ENCODE measurements at regions not wholly inside any gene's neighbourhood (a gene's known extent, or its start where the extent isn't known, plus 50 kb on each side); places are given as distances from the start of the nearest gene placed in this dataset.
"Not testable (repeated sequence)": the region's sequence is repeated elsewhere in the genome, so short reads cannot be mapped to it uniquely, and the experiment has no call there.

- no peak for DNase-seq
Observed at GRCh38 chr20:50433001-50433761, 77.0 kb upstream of the PTPN1 start.

DNA sequence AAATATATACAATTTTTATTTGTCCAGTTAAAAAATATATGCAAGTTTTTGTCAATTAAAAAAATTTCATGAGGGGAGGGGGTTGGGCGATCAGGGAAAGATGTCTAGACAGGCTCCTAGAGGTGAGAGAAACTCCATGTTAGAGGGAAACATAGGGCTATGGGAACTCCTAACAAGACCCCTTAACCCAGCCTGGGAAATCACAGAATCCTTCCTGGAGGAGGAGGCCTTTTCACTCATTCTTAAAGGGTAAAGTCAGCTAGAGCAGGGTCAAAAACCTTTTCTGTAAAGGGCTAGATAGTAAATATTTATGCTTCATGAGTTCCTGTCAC lies 75.9 kb upstream of the PTPN1 start:
- no peak for DNase-seq

GRCh38 chr20:50434653-50435396 lies 75.4 kb upstream of the PTPN1 start:
- DNase-seq: no peak

GRCh38 chr20:50435397-50436051 lies 74.7 kb upstream of the PTPN1 start:
- DNase-seq: no peak

GRCh38 chr20:50436052-50436656 lies 74.0 kb upstream of the PTPN1 start:
- no peak for DNase-seq

GRCh38 chr20:50436696-50437095 lies 73.5 kb upstream of the PTPN1 start:
- DNase-seq: no peak

DNA sequence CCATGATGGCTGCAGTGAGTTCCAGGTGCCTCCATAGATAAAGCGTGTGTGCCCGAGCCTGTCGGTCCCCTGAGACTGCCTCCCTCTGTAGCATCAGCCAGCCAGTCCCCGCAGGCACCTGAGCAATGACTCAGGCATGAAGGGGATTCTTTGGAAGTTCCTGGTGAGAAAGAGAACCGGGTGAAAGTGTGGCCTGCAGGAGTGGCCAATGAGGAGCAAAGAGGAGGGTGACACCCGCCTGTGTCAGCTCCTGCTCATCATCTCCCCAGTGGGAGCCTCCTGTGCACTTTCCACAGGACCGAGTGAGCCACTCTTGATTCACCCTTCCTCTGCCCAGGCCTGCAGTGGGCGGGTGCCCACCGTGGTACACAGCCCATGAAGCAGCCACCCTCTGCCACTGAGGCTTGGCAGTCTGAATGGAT lies 71.2 kb upstream of the PTPN1 start:
- no peak for DNase-seq

- no peak for DNase-seq
Observed at GRCh38 chr20:50439539-50440453, 70.4 kb upstream of the PTPN1 start.

DNA sequence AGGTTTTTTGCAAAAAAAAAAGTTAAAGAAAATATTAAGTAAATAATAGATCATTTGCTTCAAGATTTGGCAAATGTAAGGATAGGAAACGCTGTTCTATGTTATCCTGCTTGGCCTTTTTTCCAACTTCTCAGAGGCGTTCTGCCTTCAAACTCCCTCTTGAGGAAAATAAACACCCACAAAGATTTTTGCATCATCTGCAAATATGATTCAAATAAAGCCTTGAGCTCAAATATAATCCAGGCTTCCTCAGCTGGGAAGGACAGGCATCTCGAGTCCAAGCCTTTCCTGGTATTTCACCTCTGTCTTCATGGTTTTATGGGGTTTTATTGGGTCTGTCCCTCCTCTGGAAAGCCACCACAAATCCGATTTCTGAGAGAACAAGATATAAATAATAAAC lies 67.7 kb upstream of the PTPN1 start:
- no peak for DNase-seq

DNA sequence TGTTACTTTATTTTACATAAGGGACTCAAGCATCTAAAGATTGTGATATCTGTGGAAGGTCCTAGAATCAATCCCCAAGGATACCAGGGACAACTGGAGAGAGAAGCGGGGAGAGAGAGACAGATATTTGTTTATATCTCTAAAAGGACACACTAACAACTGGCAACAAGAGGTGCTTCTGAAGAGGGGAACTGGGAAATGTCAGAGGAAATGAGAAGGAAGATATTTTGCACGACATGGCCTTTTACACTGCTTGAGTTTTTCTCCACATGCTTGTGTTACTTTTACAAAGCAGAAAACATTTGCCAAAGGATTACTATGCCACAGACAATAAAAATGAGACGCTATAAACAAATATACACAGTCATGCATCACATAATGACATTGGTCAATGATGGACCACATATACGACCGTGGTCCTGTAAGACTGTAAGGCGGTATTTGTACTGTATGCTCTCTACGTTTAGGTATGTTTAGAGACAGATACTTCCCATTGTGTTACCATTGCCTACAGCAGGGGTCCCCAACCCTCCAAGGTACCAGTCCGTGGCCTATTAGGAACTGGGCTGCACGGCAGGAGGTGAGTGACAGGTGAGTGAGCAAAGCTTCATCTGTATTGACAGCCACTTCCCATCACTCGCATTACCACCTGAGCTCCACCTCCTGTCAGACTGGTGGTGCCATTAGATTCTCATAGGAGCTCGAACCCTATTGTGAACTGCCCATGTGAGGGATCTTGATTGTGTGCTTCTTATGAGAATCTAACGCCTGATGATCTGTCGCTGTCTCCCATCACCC lies 64.6 kb upstream of the PTPN1 start:
- no peak for DNase-seq

- DNase-seq: no peak
Observed at GRCh38 chr20:50446351-50447101, 63.7 kb upstream of the PTPN1 start.

- no peak for DNase-seq
Observed at GRCh38 chr20:50447102-50447804, 62.9 kb upstream of the PTPN1 start.

GRCh38 chr20:50447817-50448216 lies 62.4 kb upstream of the PTPN1 start:
- no peak for DNase-seq

DNA sequence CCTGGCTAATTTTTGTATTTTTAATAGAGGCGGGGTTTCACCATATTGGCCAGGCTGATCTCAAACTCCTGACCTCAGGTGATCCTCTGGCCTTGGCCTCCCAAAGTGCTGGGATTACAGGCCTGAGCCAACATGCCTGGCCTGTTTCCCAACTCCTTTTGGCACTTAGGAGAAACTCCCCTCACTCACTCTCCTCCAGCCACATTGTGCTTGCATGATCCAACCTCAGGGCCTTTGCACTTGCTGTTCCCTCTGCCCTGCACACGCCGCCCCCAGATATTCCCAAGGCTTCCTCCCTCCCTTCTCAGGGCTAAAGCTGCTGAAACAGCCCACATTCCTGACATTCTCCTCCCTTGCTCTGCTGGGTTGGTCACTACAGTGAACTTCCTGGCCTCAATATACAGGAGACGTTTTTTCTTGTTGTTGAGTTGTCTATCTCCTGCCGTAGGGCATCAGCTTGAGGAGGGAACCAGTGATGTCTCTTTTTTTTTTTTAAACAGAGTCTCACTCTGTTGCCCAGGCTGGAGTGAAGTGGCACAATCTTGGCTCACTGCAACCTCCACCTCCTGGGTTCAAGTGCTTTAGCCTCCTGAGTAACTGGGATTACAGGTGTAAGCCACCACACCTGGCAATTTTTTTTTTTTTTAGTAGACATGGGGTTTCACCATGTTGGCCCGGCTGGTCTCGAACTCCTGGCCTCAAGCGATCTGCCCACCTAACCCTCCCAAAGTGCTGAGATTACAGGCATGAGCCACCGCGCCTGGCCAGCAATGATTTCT lies 61.4 kb upstream of the PTPN1 start:
- DNase-seq: not testable (repeated sequence)

GRCh38 chr20:50449738-50450492 lies 60.3 kb upstream of the PTPN1 start:
- DNase-seq: no peak

DNA sequence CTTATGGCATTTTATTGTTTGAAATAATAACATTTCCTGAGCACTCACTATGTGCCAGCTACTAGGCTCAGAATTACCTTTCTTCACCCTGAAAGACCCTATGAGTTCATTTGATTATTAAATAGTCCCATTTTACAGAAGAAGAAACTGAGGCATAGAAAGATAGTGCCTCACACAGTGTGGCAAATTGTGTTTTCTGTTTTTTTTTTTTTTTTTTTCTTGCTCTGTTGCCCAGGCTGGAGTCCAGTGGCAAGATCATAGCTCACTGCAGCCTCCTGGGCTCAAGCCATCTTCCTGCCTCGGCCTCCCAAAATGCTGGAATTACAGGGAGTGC lies 59.7 kb upstream of the PTPN1 start:
- DNase-seq: no peak

DNA sequence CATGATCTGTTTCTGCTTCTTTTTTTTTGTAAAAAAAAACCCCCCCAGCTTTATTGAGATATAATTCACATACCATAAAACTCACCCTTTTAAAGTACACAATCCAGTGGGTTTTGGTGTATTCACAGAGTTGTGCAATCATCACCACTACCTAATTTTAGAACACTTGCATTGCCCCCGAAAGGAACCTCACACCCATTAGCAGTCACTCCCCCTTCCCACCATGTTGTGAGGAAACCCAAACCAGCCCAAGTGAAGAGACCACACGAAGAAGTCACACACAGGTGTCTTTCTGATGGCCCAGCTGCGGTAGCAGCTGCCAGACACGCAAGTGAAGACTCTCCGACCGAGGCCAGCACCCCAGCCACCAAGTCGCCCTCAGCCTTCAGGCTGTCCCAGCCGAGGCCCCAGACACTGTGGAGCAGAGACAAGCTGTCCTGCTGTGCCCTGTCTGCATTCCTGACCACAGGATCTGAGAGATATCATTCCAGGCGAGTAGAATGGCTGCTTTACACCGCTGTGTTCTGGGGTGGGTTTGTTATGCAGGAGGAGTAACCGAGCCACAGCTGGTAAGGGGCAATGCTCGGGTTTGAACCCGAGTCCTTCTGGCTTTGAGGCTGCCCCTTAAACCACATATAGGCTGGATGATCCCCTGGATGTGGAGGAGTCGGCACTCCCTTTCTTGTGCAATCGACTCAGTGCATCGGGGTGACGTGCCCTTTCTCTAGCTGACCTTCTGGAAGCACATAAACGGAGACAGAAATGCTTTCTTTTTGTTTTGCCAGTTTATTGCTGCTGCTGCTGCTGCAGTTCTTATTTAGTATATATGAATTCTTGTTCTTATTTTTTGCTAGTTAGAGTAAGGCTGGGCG lies 59.1 kb upstream of the PTPN1 start:
- DNase-seq: no peak
